Coronary artery (tissue), 2 donors: ENCODE measurements at regions not wholly inside any gene's neighbourhood (a gene's known extent, or its start where the extent isn't known, plus 50 kb on each side); places are given as distances from the start of the nearest gene placed in this dataset.

Experiments used
- DNase-seq: peaks from one replicate; pipeline ENCODE4 v3.0.0-alpha.2; 2017; ENCODE audit warnings: low spot score
- H3K27ac ChIP-seq, 2 donors: fragments of 200-600 bp; sonication (generic); one replicate each; pipeline ENCODE4 v1.5.1; 2016 to 2019
- H3K4me3 ChIP-seq: fragments of 200-600 bp; sonication (generic); 2 replicates; pipeline ENCODE4 v1.5.1; 2016; ENCODE audit warnings: mild to moderate bottlenecking, moderate library complexity
- CTCF ChIP-seq: fragments of 200-600 bp; sonication (generic); IDR thresholded peaks from one replicate; pipeline ENCODE4 v1.5.1; 2019; ENCODE audit warnings: antibody characterized with exemption

- no peak for DNase-seq
- Histone ChIP-seq H3K27ac (no peak overlapping the region), H3K4me3 (no peak overlapping the region)
- no peak for TF ChIP-seq CTCF
Measured at GRCh38 chr6:49333345-49334125, 129.5 kb downstream of the MMUT start.

- Histone ChIP-seq H3K27ac (no peak overlapping the region), H3K4me3 (no peak overlapping the region)
- TF ChIP-seq CTCF: no peak
- no peak for DNase-seq
Measured at GRCh38 chr6:49332781-49333180, 130.3 kb downstream of the MMUT start.

- no peak overlapping the region for H3K27ac ChIP-seq
- no peak for DNase-seq
- TF ChIP-seq CTCF: no peak
- no peak overlapping the region for H3K4me3 ChIP-seq
Measured at GRCh38 chr6:49329186-49329585, 133.9 kb downstream of the MMUT start.

GRCh38 chr6:49328051-49328744 is 134.9 kb downstream of the MMUT start:
- DNase-seq: no peak
- H3K27ac ChIP-seq: no peak overlapping the region
- TF ChIP-seq CTCF: no peak
- H3K4me3 ChIP-seq: no peak overlapping the region

GRCh38 chr6:49327571-49327970 is 135.5 kb downstream of the MMUT start:
- H3K4me3 ChIP-seq: no peak overlapping the region
- no peak for TF ChIP-seq CTCF
- H3K27ac ChIP-seq: no peak overlapping the region
- DNase-seq: no peak

GRCh38 chr6:49327005-49327404 is 136.0 kb downstream of the MMUT start:
- H3K27ac ChIP-seq: no peak overlapping the region
- H3K4me3 ChIP-seq: no peak overlapping the region
- DNase-seq: no peak
- TF ChIP-seq CTCF: no peak

GRCh38 chr6:49326347-49326746 is 136.7 kb downstream of the MMUT start:
- Histone ChIP-seq H3K27ac (no peak overlapping the region), H3K4me3 (no peak overlapping the region)
- TF ChIP-seq CTCF: no peak
- no peak for DNase-seq
